Heart left ventricle (tissue), 13 donors: ENCODE measurements at regions not wholly inside any gene's neighbourhood (a gene's known extent, or its start where the extent isn't known, plus 50 kb on each side); places are given as distances from the start of the nearest gene placed in this dataset.

Source experiments
- POLR2A ChIP-seq, 2 donors: fragments of 450-650 bp; IDR thresholded peaks; one replicate each; pipeline ENCODE4 v1.6.1; 2017; ENCODE audit warnings: antibody characterized with exemption in 2 of 2, mild to moderate bottlenecking in 2 of 2, moderate library complexity in 2 of 2
- TF ChIP-seq, protein P1 (sequence below), 12 donors: fragments of 200-600 bp; sonication (generic) in 4 of 12; IDR thresholded peaks; one replicate each; pipeline versions ENCODE4 v1.5.0 to v1.8.0; 2018 to 2022; ENCODE audit warnings: antibody characterized with exemption in 12 of 12, mild to moderate bottlenecking in 5 of 12
- donor health status: ischemic (EF 13 %, LVEDD 7.1; RV severe dilation, severe dysfunction).
- donor health status: DM: no; HTN: yes; CAD: no.
- donor health status: DM: no; HTN: no; CAD: no.
- donor health status: ischemic (EF 25% LVEDD 6.9; RV normal size, moderate dysfunction).
- donor health status: ischemic (EF 25% LVEDD 5.7; RV mildly dilated, moderate dysfunction).
- donor health status: ischemic (EF 35%, LVEDD 5.7; RV mildly dilated, moderate dysfunction).
- donor health status: nonischemic (EF 11% LVEDD 7.7; RV severe dilation, severe dysfunction).
- donor health status: DM: yes; HTN: yes; CAD: no.
- donor health status: PGD.
- donor health status: ischemic (EF 29% LVEDD 5.4; RV normal size, mild dysfunction).
- donor health status: nonischemic (EF 23%, LVEDD 6.1; RV moderate dilation, normal function).

DNA sequence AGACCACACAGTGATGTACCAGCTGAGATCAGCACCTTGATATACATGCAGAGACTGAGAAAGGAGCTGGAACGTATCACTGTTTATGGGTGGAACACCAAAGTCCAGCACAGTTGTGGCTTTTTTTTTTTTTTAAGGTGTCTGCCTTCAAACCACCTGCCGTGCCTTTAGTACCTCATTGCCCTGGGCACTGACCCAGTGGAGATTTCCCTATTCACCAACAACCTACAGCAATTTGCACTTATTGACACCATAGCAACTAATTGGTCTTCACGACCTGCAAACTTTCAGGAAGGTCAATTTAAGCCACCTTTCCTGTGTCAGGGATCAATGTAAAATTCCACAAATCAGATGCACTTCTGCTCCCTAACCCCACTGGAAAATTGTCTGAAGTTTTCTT is 181.6 kb upstream of the ADGRL2 start:
- TF ChIP-seq, protein P1, sequence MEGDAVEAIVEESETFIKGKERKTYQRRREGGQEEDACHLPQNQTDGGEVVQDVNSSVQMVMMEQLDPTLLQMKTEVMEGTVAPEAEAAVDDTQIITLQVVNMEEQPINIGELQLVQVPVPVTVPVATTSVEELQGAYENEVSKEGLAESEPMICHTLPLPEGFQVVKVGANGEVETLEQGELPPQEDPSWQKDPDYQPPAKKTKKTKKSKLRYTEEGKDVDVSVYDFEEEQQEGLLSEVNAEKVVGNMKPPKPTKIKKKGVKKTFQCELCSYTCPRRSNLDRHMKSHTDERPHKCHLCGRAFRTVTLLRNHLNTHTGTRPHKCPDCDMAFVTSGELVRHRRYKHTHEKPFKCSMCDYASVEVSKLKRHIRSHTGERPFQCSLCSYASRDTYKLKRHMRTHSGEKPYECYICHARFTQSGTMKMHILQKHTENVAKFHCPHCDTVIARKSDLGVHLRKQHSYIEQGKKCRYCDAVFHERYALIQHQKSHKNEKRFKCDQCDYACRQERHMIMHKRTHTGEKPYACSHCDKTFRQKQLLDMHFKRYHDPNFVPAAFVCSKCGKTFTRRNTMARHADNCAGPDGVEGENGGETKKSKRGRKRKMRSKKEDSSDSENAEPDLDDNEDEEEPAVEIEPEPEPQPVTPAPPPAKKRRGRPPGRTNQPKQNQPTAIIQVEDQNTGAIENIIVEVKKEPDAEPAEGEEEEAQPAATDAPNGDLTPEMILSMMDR (IDR thresholded peaks at IDR 0.05): no peak
- no peak for TF ChIP-seq POLR2A (IDR thresholded peaks at IDR 0.05)
